HepG2 (cell line): ENCODE measurements at regions not wholly inside any gene's neighbourhood (a gene's known extent, or its start where the extent isn't known, plus 50 kb on each side); places are given as distances from the start of the nearest gene placed in this dataset.

ENCODE experiments used
- ATAC-seq: fragments of 200-7000 bp; cut with Tn5 transposase; 3 replicates; pipeline ENCODE4 v1.9.1; 2020; ENCODE audit warnings: mild to moderate bottlenecking, moderate library complexity
- BruUV-seq: library from RNA; stranded (reverse); fragments of 400-500 nt; replicated peaks from 2 replicates; lab custom pipeline; 2021; lab: Mats Ljungman, UMichigan
- CTCF ChIA-PET: fragments of 300-600 bp; formaldehyde crosslinking; extraction: SDS; loops from one replicate; lab custom pipeline; 2021; ENCODE audit warnings: low total read pairs, inconsistent platforms, low intra/inter-chr PET ratio; lab: Yijun Ruan, JAX
- POLR2A ChIA-PET: fragments of 350-600 bp; sonication (Branson Sonifier 250); formaldehyde crosslinking; loops from one replicate; lab custom pipeline; 2020; ENCODE audit warnings: antibody characterized with exemption, inconsistent platforms; lab: Yijun Ruan, JAX
- DNase-seq: peaks from one replicate; pipeline ENCODE4 v3.0.0-alpha.2; 2015; ENCODE audit warnings: low spot score
- FAIRE-seq: peaks from 3 replicates; lab custom pipeline; 2011; peaks lifted over from hg19 to GRCh38; lab: Jason Lieb, UNC
- H2AFZ ChIP-seq: one replicate; pipeline ENCODE4 v1.6.1; 2011; ENCODE audit warnings: low read length, inconsistent platforms
- H3K27ac ChIP-seq: fragments of 300-600 bp; 3 replicates; pipeline ENCODE4 v1.8.0; 2011; ENCODE audit warnings: mixed run types, mild to moderate bottlenecking, mixed read lengths, low read length, inconsistent platforms; ENCODE audit not compliant: insufficient read depth; ENCODE audit errors: extremely low read length
- H3K27me3 ChIP-seq, 2 experiments: fragments of 200-600 bp in 1 of 2; 2 replicates in 1 of 2; 3 replicates in 1 of 2; pipeline versions ENCODE4 v1.6.0 to v1.8.0; 2011; ENCODE audit warnings: low read length in 2 of 2, mild to moderate bottlenecking in 2 of 2, moderate library complexity in 2 of 2, inconsistent platforms in 1 of 2; ENCODE audit not compliant: insufficient read depth in 2 of 2, control insufficient read depth in 1 of 2
- H3K36me3 ChIP-seq, 2 experiments: fragments of 200-600 bp in 1 of 2; replicated peaks in 1 of 2; 2 replicates in 1 of 2; 3 replicates in 1 of 2; pipeline versions ENCODE4 v1.5.1 to v1.8.0; 2011; ENCODE audit warnings: low read length in 2 of 2, inconsistent platforms in 1 of 2; ENCODE audit not compliant: insufficient read depth in 2 of 2, control insufficient read depth in 1 of 2
- H3K4me1 ChIP-seq: 2 replicates; pipeline ENCODE4 v1.5.1; 2012; ENCODE audit warnings: low read length, inconsistent platforms; ENCODE audit not compliant: insufficient read depth
- H3K4me2 ChIP-seq: 2 replicates; pipeline ENCODE4 v1.6.0; 2011; ENCODE audit warnings: low read depth, low read length, inconsistent platforms
- H3K4me3 ChIP-seq, 3 experiments: fragments of 200-600 bp in 1 of 3; sonication (generic), shearing (Covaris generic) in 1 of 3; replicated peaks in 1 of 3; 2 replicates each; pipeline ENCODE4 v1.5.1; 2011 to 2016; ENCODE audit warnings: low read length in 3 of 3, inconsistent platforms in 2 of 3, low read depth in 2 of 3, mild to moderate bottlenecking in 2 of 3, control low read depth in 1 of 3, mixed read lengths in 1 of 3; ENCODE audit not compliant: insufficient read depth in 1 of 3
- H3K79me2 ChIP-seq: one replicate; pipeline ENCODE4 v1.6.1; 2011; ENCODE audit warnings: low read length, inconsistent platforms; ENCODE audit not compliant: insufficient read depth
- H3K9ac ChIP-seq: 2 replicates; pipeline ENCODE4 v1.6.0; 2011; ENCODE audit warnings: mild to moderate bottlenecking, low read depth, low read length, inconsistent platforms; ENCODE audit not compliant: insufficient read depth
- H3K9me3 ChIP-seq: 2 replicates; pipeline ENCODE4 v1.5.1; 2012; ENCODE audit warnings: mild to moderate bottlenecking, low read length
- H4K20me1 ChIP-seq: 2 replicates; pipeline ENCODE4 v1.6.0; 2011; ENCODE audit warnings: inconsistent platforms, mild to moderate bottlenecking, low read length, moderate library complexity; ENCODE audit not compliant: insufficient read depth
- ATRX ChIP-seq: sonication (generic); formaldehyde crosslinking; IDR thresholded peaks from 2 replicates; pipeline ENCODE4 v1.4.0; 2020; ENCODE audit warnings: missing genetic modification reagents, borderline replicate concordance
- ESRRA ChIP-seq: sonication (generic); formaldehyde crosslinking; IDR thresholded peaks from 2 replicates; pipeline ENCODE4 v1.5.1; 2020; ENCODE audit warnings: mild to moderate bottlenecking, low read depth, missing genetic modification reagents
- GABPA ChIP-seq, 2 experiments: IDR thresholded peaks; 2 replicates each; pipeline ENCODE4 v1.6.1; 2011 to 2016; ENCODE audit warnings: low read depth in 2 of 2, low read length in 1 of 2, missing biosample characterization in 1 of 2, missing genetic modification characterization in 1 of 2
- MED8 ChIP-seq: sonication (generic); formaldehyde crosslinking; IDR thresholded peaks from 2 replicates; pipeline ENCODE4 v1.8.1; 2023; ENCODE audit warnings: mild to moderate bottlenecking, missing genetic modification reagents; ENCODE audit not compliant: insufficient replicate concordance
- NBN ChIP-seq: fragments of 450-650 bp; conservative IDR thresholded peaks from 2 replicates; pipeline ENCODE4 v1.6.1; 2017
- POLR2AphosphoS5 ChIP-seq: IDR thresholded peaks from 2 replicates; pipeline ENCODE4 v1.6.1; 2012; ENCODE audit warnings: low read depth, low read length
- TBP ChIP-seq: sonication (generic); formaldehyde crosslinking; IDR thresholded peaks from 2 replicates; pipeline ENCODE4 v1.5.0; 2020; ENCODE audit warnings: missing genetic modification reagents
- ZFP36L2 ChIP-seq: sonication (generic); formaldehyde crosslinking; IDR thresholded peaks from 2 replicates; pipeline ENCODE4 v1.4.0; 2020; ENCODE audit warnings: missing genetic modification reagents
- ZKSCAN1 ChIP-seq: fragments of 150-350 bp; IDR thresholded peaks from 2 replicates; pipeline ENCODE4 v1.6.1; 2014; ENCODE audit warnings: low read length
- ZNF180 ChIP-seq: sonication (generic); formaldehyde crosslinking; IDR thresholded peaks from 2 replicates; pipeline ENCODE4 v1.4.0; 2020; ENCODE audit warnings: low read depth, missing genetic modification reagents, borderline replicate concordance
- ZNF326 ChIP-seq: sonication (generic); formaldehyde crosslinking; IDR thresholded peaks from 2 replicates; pipeline ENCODE4 v1.4.0; 2020; ENCODE audit warnings: missing genetic modification reagents, borderline replicate concordance
- ZNF432 ChIP-seq: sonication (generic); formaldehyde crosslinking; IDR thresholded peaks from 2 replicates; pipeline ENCODE4 v1.5.0; 2020; ENCODE audit warnings: missing genetic modification reagents, mild to moderate bottlenecking, borderline replicate concordance
- ZNF572 ChIP-seq: sonication (generic); formaldehyde crosslinking; IDR thresholded peaks from 2 replicates; pipeline ENCODE4 v1.5.1; 2020; ENCODE audit warnings: mild to moderate bottlenecking, missing genetic modification reagents
- ZNF766 ChIP-seq: sonication (generic); formaldehyde crosslinking; IDR thresholded peaks from 2 replicates; pipeline ENCODE4 v1.5.0; 2020; ENCODE audit warnings: missing genetic modification reagents, borderline replicate concordance
- WGBS: methylation state at CpG from one replicate; pipeline ENCODE4 v1.1.6; 2017; ENCODE audit warnings: low lambda C conversion rate; 5-methylcytosine and 5-hydroxymethylcytosine counted together
- in situ Hi-C: cut with HindIII; loops from 2 replicates; pipeline ENCODE4 v1.10.0; 2017; ENCODE audit warnings: low pct_unique_long_range_greater_than_20kb; ENCODE audit not compliant: extremely low pct_ligation_motif_present
- intact Hi-C: fragments of 100-400 bp; cut with micrococcal nuclease; formaldehyde crosslinking; loops from one replicate; pipeline ENCODE4 v1.10.0; 2022; ENCODE audit not compliant: unreplicated experiment
- TF ChIP-seq, protein P1 (sequence below): conservative IDR thresholded peaks from 2 replicates; pipeline ENCODE4 v1.6.1; 2018; ENCODE audit warnings: missing genetic modification reagents
- TF ChIP-seq, protein P2 (sequence below): sonication (generic); formaldehyde crosslinking; IDR thresholded peaks from 2 replicates; pipeline ENCODE4 v1.8.0; 2022; ENCODE audit warnings: mild to moderate bottlenecking, missing genetic modification reagents

DNA sequence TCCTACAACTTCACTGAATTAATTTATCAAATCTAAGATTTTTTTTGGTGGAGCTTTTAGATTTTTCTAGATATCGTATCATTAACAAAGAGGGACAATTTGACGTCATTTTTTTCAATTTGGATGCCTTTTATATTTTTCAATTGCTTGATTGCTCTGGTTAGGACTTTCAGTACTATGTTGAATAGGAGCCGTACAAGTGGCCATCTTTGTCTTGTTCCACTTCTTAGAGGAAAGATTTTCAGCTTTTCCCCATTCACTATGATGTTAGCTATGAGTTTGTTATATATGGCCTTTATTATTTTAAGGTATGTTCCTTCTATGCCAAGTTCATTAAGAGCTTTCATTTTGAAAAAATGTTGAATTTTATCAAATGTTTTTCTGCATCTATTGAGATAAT is 86.4 kb upstream of the MYCN start:
- Histone ChIP-seq H3K4me1 (no peaks in the 10 kb centered on the region), H3K4me2 (no peak overlapping the region), H3K9me3 (no peaks in the 10 kb centered on the region), H3K9ac (no peak overlapping the region), H4K20me1 (no peaks in the 10 kb centered on the region), H3K36me3 (no peaks in the 10 kb centered on the region), H3K27ac (no peak overlapping the region), H2AFZ (no peak overlapping the region), H3K79me2 (no peaks in the 10 kb centered on the region), H3K4me3 (no peak overlapping the region), H3K27me3 (no peaks in the 10 kb centered on the region)
- CTCF ChIA-PET = no interaction called here
- no peak for TF ChIP-seq ATRX
- TF ChIP-seq, protein P1, sequence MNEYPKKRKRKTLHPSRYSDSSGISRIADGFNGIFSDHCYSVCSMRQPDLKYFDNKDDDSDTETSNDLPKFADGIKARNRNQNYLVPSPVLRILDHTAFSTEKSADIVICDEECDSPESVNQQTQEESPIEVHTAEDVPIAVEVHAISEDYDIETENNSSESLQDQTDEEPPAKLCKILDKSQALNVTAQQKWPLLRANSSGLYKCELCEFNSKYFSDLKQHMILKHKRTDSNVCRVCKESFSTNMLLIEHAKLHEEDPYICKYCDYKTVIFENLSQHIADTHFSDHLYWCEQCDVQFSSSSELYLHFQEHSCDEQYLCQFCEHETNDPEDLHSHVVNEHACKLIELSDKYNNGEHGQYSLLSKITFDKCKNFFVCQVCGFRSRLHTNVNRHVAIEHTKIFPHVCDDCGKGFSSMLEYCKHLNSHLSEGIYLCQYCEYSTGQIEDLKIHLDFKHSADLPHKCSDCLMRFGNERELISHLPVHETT (CRISPR knock-in tag) = no peak
- TF ChIP-seq ZNF180 (CRISPR knock-in tag) = no peak
- no peak for TF ChIP-seq ESRRA (CRISPR knock-in tag)
- TF ChIP-seq ZNF432 (CRISPR knock-in tag) = no peak
- no peak for TF ChIP-seq MED8 (CRISPR knock-in tag)
- no peak for TF ChIP-seq TBP (CRISPR knock-in tag)
- no peak for TF ChIP-seq ZNF766 (CRISPR knock-in tag)
- TF ChIP-seq ZNF326 (CRISPR knock-in tag) = no peak
- no peak for TF ChIP-seq ZNF572
- TF ChIP-seq, protein P2, sequence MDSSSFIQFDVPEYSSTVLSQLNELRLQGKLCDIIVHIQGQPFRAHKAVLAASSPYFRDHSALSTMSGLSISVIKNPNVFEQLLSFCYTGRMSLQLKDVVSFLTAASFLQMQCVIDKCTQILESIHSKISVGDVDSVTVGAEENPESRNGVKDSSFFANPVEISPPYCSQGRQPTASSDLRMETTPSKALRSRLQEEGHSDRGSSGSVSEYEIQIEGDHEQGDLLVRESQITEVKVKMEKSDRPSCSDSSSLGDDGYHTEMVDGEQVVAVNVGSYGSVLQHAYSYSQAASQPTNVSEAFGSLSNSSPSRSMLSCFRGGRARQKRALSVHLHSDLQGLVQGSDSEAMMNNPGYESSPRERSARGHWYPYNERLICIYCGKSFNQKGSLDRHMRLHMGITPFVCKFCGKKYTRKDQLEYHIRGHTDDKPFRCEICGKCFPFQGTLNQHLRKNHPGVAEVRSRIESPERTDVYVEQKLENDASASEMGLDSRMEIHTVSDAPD (CRISPR knock-in tag) = no peak
- no peak for TF ChIP-seq GABPA (IDR thresholded peaks at IDR 0.05; ENCODE audit: low read depth, low read length)
- TF ChIP-seq GABPA (CRISPR knock-in tag; IDR thresholded peaks at IDR 0.05; ENCODE audit: low read depth) = no peak
- TF ChIP-seq ZKSCAN1 = no peak
- TF ChIP-seq NBN = no peak
- TF ChIP-seq ZFP36L2 (CRISPR knock-in tag) = no peak
- no peak for TF ChIP-seq POLR2AphosphoS5
- FAIRE-seq (no peak), DNase-seq (no peak), ATAC-seq (no peak)
- BruUV-seq = no TSS peak
- in situ Hi-C loops (no loop called here), intact Hi-C loops (no loop called here)
- WGBS = 19% methylated on average over 3 of the region's 3 CpGs
- POLR2A ChIA-PET = no interaction called here
